Endodermal cell (in vitro differentiated cells): ENCODE measurements at regions not wholly inside any gene's neighbourhood (a gene's known extent, or its start where the extent isn't known, plus 50 kb on each side); places are given as distances from the start of the nearest gene placed in this dataset.
A peak's percentile ranks its signal among the peaks of the same experiment; 100 is the strongest.

Experiments
- DNase-seq: peaks from one replicate; pipeline ENCODE4 v3.0.0-alpha.2; 2017
- H3K27ac ChIP-seq: 2 replicates; pipeline ENCODE4 v1.5.1; 2013; ENCODE audit warnings: mild to moderate bottlenecking, low read depth, low read length, moderate library complexity
- H3K27me3 ChIP-seq: 2 replicates; pipeline ENCODE4 v1.6.1; 2013; ENCODE audit warnings: mild to moderate bottlenecking, low read length, moderate library complexity; ENCODE audit not compliant: insufficient read depth, control insufficient read depth, poor library complexity, severe bottlenecking
- H3K36me3 ChIP-seq: 2 replicates; pipeline ENCODE4 v1.7.0; 2013; ENCODE audit warnings: mild to moderate bottlenecking, low read length, moderate library complexity; ENCODE audit not compliant: control insufficient read depth, insufficient read depth
- H3K4me1 ChIP-seq: one replicate; pipeline ENCODE4 v1.7.0; 2013; ENCODE audit warnings: low read length; ENCODE audit not compliant: control insufficient read depth, insufficient read depth
- H3K4me3 ChIP-seq: 2 replicates; pipeline ENCODE4 v1.5.1; 2013; ENCODE audit warnings: mild to moderate bottlenecking, low read length, moderate library complexity
- H3K9ac ChIP-seq: 2 replicates; pipeline ENCODE4 v1.6.1; 2013; ENCODE audit warnings: mild to moderate bottlenecking, low read length, moderate library complexity; ENCODE audit not compliant: poor library complexity, severe bottlenecking; ENCODE audit errors: extremely low read depth
- H3K9me3 ChIP-seq: 2 replicates; pipeline ENCODE4 v1.6.1; 2013; ENCODE audit warnings: mild to moderate bottlenecking, low read length, moderate library complexity; ENCODE audit not compliant: control insufficient read depth
- H3K27ac Mint-ChIP-seq: 2 replicates; pipeline ENCODE4 v1.8.0; 2020; ENCODE audit warnings: mixed read lengths
- H3K27me3 Mint-ChIP-seq: 2 replicates; pipeline ENCODE4 v1.8.0; 2021; ENCODE audit warnings: mild to moderate bottlenecking, mixed read lengths; ENCODE audit not compliant: insufficient read depth
- H3K36me3 Mint-ChIP-seq: 2 replicates; pipeline ENCODE4 v1.8.0; 2020; ENCODE audit warnings: low read depth, mixed read lengths
- H3K4me1 Mint-ChIP-seq: 2 replicates; pipeline ENCODE4 v1.8.0; 2020; ENCODE audit warnings: mixed read lengths
- H3K4me3 Mint-ChIP-seq: 2 replicates; pipeline ENCODE4 v1.8.0; 2020; ENCODE audit warnings: mild to moderate bottlenecking, moderate library complexity, mixed read lengths
- H3K9me3 Mint-ChIP-seq: 2 replicates; pipeline ENCODE4 v1.8.0; 2020; ENCODE audit warnings: mild to moderate bottlenecking, mixed read lengths
- CTCF ChIP-seq: fragments of 200-600 bp; sonication (generic); conservative IDR thresholded peaks from 2 replicates; pipeline ENCODE4 v1.5.0; 2021; ENCODE audit warnings: antibody characterized with exemption, mild to moderate bottlenecking
- WGBS, 2 experiments: methylation state at CpG; one replicate each; pipeline versions ENCODE4 v1.1.5 to v1.1.7; 2013; ENCODE audit warnings: missing lambda C conversion rate in 2 of 2, mixed read lengths in 1 of 2; ENCODE audit not compliant: insufficient coverage in 1 of 2, insufficient read length in 1 of 2; 5-methylcytosine and 5-hydroxymethylcytosine counted together

DNA sequence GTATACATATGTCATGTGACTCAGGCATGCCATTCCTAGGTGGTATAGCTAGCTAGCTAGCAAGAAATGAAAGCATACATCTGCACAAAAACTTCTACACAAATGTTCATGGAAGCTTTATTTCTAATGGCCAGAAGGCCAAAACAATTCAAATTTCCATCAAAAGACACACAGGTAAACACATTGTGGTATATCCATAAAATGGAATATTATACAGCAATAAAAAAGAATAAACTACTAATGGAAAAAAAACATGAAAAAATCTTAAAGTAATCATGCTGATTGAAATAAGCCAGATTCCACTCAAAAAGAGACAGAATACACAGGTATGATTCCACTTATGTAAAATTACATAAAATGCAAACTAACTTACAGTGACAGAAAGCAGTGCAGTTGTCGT, 154.3 kb downstream of the MACC1 start:
- peaks cover 5% of the 10 kb centered on the region for H3K4me1 ChIP-seq
- no peak overlapping the region for H3K9ac ChIP-seq
- TF ChIP-seq CTCF = no peak
- H3K27me3 ChIP-seq = no peaks in the 10 kb centered on the region
- H3K27ac Mint-ChIP-seq = no peak overlapping the region
- H3K4me3 ChIP-seq = peak overlapping the region; percentile 29
- H3K9me3 ChIP-seq = peaks cover 26% of the 10 kb centered on the region
- no peak for DNase-seq
- H3K36me3 ChIP-seq = no peaks in the 10 kb centered on the region
- H3K4me3 Mint-ChIP-seq = no peak overlapping the region
- no CpG with 5 or more reads among the region's 1 CpG for WGBS, 2 experiments
- no peaks in the 10 kb centered on the region for H3K27me3 Mint-ChIP-seq
- H3K27ac ChIP-seq = no peak overlapping the region
- peaks cover 8% of the 10 kb centered on the region for H3K4me1 Mint-ChIP-seq
- H3K9me3 Mint-ChIP-seq = peaks cover 32% of the 10 kb centered on the region
- H3K36me3 Mint-ChIP-seq = peaks cover 51% of the 10 kb centered on the region

- peaks cover 25% of the 10 kb centered on the region for H3K36me3 Mint-ChIP-seq
Measured at GRCh38 chr7:20053334-20054104, 163.7 kb downstream of the MACC1 start.

GRCh38 chr7:20050241-20050966, 166.8 kb downstream of the MACC1 start:
- no peaks in the 10 kb centered on the region for H3K9me3 ChIP-seq
- DNase-seq = no peak
- no peaks in the 10 kb centered on the region for H3K4me1 ChIP-seq
- H3K27me3 Mint-ChIP-seq = no peaks in the 10 kb centered on the region
- H3K4me3 Mint-ChIP-seq = no peak overlapping the region
- peaks cover 31% of the 10 kb centered on the region for H3K4me1 Mint-ChIP-seq
- peak overlapping the region; percentile 21 for H3K4me3 ChIP-seq
- H3K27me3 ChIP-seq = no peaks in the 10 kb centered on the region
- TF ChIP-seq CTCF = no peak
- H3K9ac ChIP-seq = peak overlapping the region; percentile 28
- peaks cover 2% of the 10 kb centered on the region for H3K9me3 Mint-ChIP-seq
- H3K27ac Mint-ChIP-seq = no peak overlapping the region
- H3K36me3 Mint-ChIP-seq = peaks cover 8% of the 10 kb centered on the region
- no peaks in the 10 kb centered on the region for H3K36me3 ChIP-seq
- no peak overlapping the region for H3K27ac ChIP-seq

More at GRCh38 chr7:20053334-20054104, 163.7 kb downstream of the MACC1 start:
- Histone ChIP-seq H3K4me3 (no peak overlapping the region), H3K4me1 (no peaks in the 10 kb centered on the region), H3K9ac (no peak overlapping the region), H3K36me3 (no peaks in the 10 kb centered on the region), H3K9me3 (peaks cover 6% of the 10 kb centered on the region), H3K27me3 (no peaks in the 10 kb centered on the region), H3K27ac (no peak overlapping the region)
- H3K27me3 Mint-ChIP-seq = no peaks in the 10 kb centered on the region
- H3K27ac Mint-ChIP-seq = peak overlapping the region; percentile 9
- DNase-seq = peak; percentile 52
- H3K4me1 Mint-ChIP-seq = peaks cover 31% of the 10 kb centered on the region
- TF ChIP-seq CTCF = no peak
- WGBS, 2 experiments = 55 to 72% methylated on average over 5 to 7 of the region's 7 CpGs
- no peak overlapping the region for H3K4me3 Mint-ChIP-seq
- peaks cover 16% of the 10 kb centered on the region for H3K9me3 Mint-ChIP-seq
